Mucosa of descending colon (tissue), 3 donors: ENCODE measurements at regions not wholly inside any gene's neighbourhood (a gene's known extent, or its start where the extent isn't known, plus 50 kb on each side); places are given as distances from the start of the nearest gene placed in this dataset.

Experiments used
- ATAC-seq: fragments of 200-7000 bp; cut with Tn5 transposase; one replicate; pipeline ENCODE4 v1.9.1; 2020; ENCODE audit warnings: mild to moderate bottlenecking, moderate library complexity
- DNase-seq, 3 donors: peaks; one replicate each; pipeline ENCODE4 v3.0.0-alpha.2; 2020
- H3K36me3 ChIP-seq: fragments of 200-600 bp; one replicate; pipeline ENCODE4 v1.8.0; 2021; ENCODE audit warnings: low read depth, mild to moderate bottlenecking
- H3K4me1 ChIP-seq: fragments of 200-600 bp; one replicate; pipeline ENCODE4 v1.8.0; 2021; ENCODE audit warnings: low read depth, mild to moderate bottlenecking
- H3K4me3 ChIP-seq: fragments of 200-600 bp; one replicate; pipeline ENCODE4 v1.8.0; 2021; ENCODE audit warnings: mild to moderate bottlenecking
- H3K9me3 ChIP-seq: fragments of 200-600 bp; one replicate; pipeline ENCODE4 v1.8.0; 2021; ENCODE audit warnings: mild to moderate bottlenecking
- intact Hi-C, 2 donors: fragments of 100-400 bp; cut with DNase I in 1 of 2; cut with micrococcal nuclease in 1 of 2; formaldehyde crosslinking; loops; one replicate each; pipeline versions ENCODE4 v1.11.0 to v1.11.1; 2022; cut with DNase I, micrococcal nuclease
- TF ChIP-seq, protein P1 (sequence below): fragments of 200-600 bp; IDR thresholded peaks from one replicate; pipeline ENCODE4 v1.8.0; 2022; ENCODE audit warnings: antibody characterized with exemption, mild to moderate bottlenecking
- donor health status: DM: no; HTN: no; CAD: no; lungs with moderate emphysema.
- donor health status: DM: no; HTN: no; CAD: no.
- donor health status: DM: no; HTN: yes; CAD: no.

DNA sequence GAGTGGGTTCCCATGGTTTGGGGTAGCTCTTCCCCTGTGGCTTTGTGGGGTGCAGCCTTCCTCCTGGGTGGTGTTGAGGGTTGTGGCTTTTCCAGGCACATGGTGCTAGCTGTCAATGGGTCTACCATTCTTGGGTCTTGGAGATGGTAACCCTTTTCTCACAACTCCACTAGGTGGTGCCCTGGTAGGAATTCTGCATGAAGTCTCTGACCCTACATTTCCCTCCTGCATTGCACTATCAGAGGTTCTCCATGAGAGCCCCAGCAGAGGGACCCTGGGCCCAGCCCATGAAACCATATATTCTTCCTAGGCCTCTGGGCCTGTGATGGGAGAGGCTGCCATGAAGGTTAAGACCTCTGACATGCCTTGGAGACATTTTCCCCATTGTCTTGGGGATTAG, 1093.3 kb downstream of the SLC16A7 start:
- no peaks in the 10 kb centered on the region for H3K36me3 ChIP-seq
- TF ChIP-seq, protein P1, sequence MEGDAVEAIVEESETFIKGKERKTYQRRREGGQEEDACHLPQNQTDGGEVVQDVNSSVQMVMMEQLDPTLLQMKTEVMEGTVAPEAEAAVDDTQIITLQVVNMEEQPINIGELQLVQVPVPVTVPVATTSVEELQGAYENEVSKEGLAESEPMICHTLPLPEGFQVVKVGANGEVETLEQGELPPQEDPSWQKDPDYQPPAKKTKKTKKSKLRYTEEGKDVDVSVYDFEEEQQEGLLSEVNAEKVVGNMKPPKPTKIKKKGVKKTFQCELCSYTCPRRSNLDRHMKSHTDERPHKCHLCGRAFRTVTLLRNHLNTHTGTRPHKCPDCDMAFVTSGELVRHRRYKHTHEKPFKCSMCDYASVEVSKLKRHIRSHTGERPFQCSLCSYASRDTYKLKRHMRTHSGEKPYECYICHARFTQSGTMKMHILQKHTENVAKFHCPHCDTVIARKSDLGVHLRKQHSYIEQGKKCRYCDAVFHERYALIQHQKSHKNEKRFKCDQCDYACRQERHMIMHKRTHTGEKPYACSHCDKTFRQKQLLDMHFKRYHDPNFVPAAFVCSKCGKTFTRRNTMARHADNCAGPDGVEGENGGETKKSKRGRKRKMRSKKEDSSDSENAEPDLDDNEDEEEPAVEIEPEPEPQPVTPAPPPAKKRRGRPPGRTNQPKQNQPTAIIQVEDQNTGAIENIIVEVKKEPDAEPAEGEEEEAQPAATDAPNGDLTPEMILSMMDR: no peak
- no peak overlapping the region for H3K4me3 ChIP-seq
- ATAC-seq: no peak
- DNase-seq: no peak
- no peaks in the 10 kb centered on the region for H3K4me1 ChIP-seq
- peaks cover 6% of the 10 kb centered on the region for H3K9me3 ChIP-seq
- intact Hi-C loops: no loop called here

DNA sequence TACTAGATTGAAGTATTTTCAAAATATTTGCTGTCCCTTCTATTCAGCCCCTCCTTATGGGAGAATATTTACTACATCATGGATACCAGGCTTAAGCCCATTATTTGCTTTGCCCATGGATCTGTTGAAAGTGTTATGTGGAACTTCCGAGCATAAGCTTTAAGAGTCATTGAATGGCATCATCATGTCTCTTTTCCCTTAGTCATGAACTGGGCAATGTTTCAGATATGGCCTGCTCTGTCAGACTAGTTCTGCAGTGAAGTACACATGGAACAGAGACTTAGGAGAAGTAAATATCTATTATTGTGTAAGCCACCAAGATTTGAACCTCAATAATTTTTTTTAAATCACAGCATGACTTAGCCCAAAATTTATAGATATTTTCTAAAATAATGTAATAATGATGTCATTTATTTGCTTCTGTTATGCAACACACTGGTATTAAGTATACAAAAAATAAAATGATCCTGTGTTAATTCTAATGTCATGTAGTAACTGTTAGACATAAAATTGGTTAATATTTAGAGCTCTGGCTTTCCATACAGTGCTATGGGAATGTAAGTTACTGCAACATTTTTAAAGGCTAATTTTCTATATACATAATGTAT, 1097.3 kb downstream of the SLC16A7 start:
- intact Hi-C loops: no loop called here
- H3K9me3 ChIP-seq: peaks cover 6% of the 10 kb centered on the region
- DNase-seq (no peak), ATAC-seq (no peak)
- H3K4me1 ChIP-seq: no peaks in the 10 kb centered on the region
- TF ChIP-seq, protein P1: no peak
- no peaks in the 10 kb centered on the region for H3K36me3 ChIP-seq
- no peak overlapping the region for H3K4me3 ChIP-seq

DNA sequence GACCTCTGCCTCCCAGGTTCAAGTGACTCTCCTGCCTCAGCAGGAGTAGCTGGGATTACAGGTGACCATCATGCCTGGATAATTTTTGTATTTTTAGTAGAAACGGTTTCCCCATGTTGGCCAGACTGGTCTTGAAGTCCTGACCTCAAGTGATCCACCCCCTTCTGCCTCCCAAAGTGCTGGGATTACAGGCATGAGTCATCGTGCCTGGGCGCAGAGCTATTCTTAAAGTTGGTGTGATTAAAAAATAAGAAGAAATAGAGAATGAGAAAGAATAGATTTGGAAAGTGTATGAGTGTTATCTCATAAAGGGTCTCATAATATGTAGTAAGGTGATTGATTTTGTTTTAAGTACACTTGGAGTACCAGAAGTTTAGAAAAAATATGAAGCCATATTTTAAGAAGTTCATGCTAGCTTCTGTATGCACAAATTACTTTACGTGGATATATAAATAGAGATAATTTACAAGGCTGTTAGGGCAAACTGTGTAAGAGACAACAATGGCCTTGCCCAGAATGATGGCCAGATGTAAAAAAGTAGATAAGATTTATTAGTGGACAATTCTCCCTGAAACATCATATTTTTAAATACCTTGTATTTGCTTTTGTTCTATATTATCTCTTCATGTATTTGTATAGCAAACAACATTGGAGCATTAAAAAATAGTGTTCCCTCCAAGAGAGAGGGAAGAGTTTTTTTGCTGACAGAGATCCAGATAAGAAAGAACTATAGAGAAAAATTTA, 1108.5 kb downstream of the SLC16A7 start:
- ATAC-seq: no peak
- DNase-seq: no peak
- intact Hi-C loops: no loop called here
- Histone ChIP-seq H3K36me3 (no peaks in the 10 kb centered on the region), H3K4me3 (no peak overlapping the region), H3K9me3 (peaks cover 24% of the 10 kb centered on the region), H3K4me1 (no peaks in the 10 kb centered on the region)
- TF ChIP-seq, protein P1: no peak

DNA sequence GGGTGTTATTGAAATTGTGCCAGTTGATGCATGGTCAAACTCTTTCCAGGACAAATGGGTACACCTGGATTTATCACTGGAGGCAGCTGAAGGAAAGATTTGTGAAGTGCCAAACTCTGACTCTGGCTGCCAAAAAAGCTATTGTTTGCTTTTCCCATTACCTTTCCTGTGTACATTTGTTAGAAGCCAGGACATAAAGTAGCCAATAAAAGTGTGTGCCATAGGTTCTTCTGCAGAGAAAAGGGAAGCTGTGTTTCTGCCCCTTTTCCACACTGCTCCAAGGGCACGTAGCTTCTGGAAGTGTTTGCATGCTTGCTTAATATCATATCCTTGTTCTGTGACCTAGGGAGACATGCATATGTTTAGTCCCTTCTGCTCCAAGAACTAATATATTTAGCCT, 1114.4 kb downstream of the SLC16A7 start:
- Histone ChIP-seq H3K4me1 (no peaks in the 10 kb centered on the region), H3K36me3 (no peaks in the 10 kb centered on the region), H3K9me3 (peaks cover 34% of the 10 kb centered on the region), H3K4me3 (no peak overlapping the region)
- intact Hi-C loops: no loop called here
- ATAC-seq: no peak
- no peak for DNase-seq
- TF ChIP-seq, protein P1: no peak

DNA sequence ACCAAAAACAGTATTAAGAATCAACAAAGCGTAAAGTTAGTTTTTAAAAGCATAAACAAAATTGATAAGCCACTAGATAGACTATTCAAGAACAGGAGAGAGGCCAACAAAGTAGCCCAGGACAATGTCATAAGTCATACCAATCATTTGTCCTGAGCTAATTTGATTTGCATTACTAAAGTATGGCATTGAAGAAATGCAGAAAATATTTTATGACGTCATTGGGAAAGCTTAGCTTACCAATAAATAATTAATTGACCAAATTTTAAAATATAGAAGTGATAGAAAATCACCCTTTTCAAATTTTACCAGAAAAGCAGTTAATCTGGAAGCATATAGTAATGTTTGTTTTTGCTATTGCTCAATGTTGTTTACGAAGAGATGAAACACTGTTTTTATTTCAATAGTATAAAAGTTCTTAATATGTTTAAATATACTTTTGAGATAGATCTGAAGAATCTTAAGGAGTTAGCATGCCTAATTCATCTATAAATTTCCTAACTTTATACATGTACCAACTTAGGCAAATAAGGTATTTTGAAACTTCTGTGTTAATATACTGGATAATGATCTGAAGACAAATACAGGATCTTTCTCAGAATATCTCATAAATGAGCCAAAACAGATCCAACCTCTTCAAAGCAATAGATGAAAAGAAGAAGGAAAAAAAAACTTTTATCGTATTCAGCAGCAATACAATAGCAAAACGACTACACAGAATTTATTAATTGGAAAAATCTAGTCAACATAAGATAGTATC, 1118.5 kb downstream of the SLC16A7 start:
- no peak for ATAC-seq
- H3K4me1 ChIP-seq: no peaks in the 10 kb centered on the region
- no peak overlapping the region for H3K4me3 ChIP-seq
- H3K36me3 ChIP-seq: no peaks in the 10 kb centered on the region
- intact Hi-C loops: no loop called here
- TF ChIP-seq, protein P1: no peak
- H3K9me3 ChIP-seq: peaks cover 19% of the 10 kb centered on the region
- no peak for DNase-seq
